NT2/D1 (cell line): ENCODE measurements at regions not wholly inside any gene's neighbourhood (a gene's known extent, or its start where the extent isn't known, plus 50 kb on each side); places are given as distances from the start of the nearest gene placed in this dataset.

Source experiments
- DNase-seq: peaks from one replicate; pipeline ENCODE4 v3.0.0-alpha.2; 2011; ENCODE audit warnings: low read depth, low spot score
- H3K27me3 ChIP-seq: 2 replicates; pipeline ENCODE4 v1.6.0; 2011; ENCODE audit warnings: mild to moderate bottlenecking; ENCODE audit not compliant: insufficient read length, insufficient read depth
- H3K36me3 ChIP-seq: 2 replicates; pipeline ENCODE4 v1.6.1; 2011; ENCODE audit warnings: mild to moderate bottlenecking, low read length, mixed read lengths; ENCODE audit not compliant: insufficient read depth, insufficient read length
- H3K4me1 ChIP-seq: 2 replicates; pipeline ENCODE4 v1.5.1; 2011; ENCODE audit not compliant: insufficient read depth, insufficient read length
- H3K4me3 ChIP-seq: 2 replicates; pipeline ENCODE4 v1.5.1; 2011; ENCODE audit warnings: low read depth; ENCODE audit not compliant: insufficient read length
- H3K9ac ChIP-seq: 2 replicates; pipeline ENCODE4 v1.6.0; 2011; ENCODE audit warnings: low read depth; ENCODE audit not compliant: insufficient read length
- H3K9me3 ChIP-seq: 2 replicates; pipeline ENCODE4 v1.5.1; 2011; ENCODE audit warnings: mild to moderate bottlenecking, low read length; ENCODE audit not compliant: insufficient read depth
- SUZ12 ChIP-seq: IDR thresholded peaks from 2 replicates; pipeline ENCODE4 v1.6.1; 2011; ENCODE audit not compliant: insufficient read length, insufficient read depth; ENCODE audit errors: extremely low read depth
- YY1 ChIP-seq: IDR thresholded peaks from 2 replicates; pipeline ENCODE4 v1.6.1; 2011; ENCODE audit not compliant: insufficient read length, insufficient read depth
- ZNF274 ChIP-seq: IDR thresholded peaks from 2 replicates; pipeline ENCODE4 v1.6.1; 2011; ENCODE audit warnings: mild to moderate bottlenecking, low read depth, low read length

DNA sequence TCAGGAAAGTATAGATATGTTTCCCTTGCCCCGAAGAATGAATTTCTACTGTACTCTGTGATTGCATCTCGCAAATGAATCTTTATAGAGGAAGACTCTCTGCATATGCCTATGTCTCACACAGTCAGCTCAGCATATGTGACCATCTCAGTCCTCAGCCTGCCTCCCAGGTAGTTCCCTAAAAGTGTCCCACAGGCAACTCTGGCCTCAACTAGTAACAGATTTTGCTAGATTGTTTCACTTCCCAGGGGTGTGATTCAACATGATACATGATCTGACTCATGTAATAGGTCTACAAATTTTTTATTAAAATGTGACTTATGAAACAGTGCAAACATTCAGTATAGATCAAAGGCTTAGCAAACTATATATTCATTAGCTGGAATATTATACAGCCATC lies 296.6 kb upstream of the CRIM1 start:
- no peaks in the 10 kb centered on the region for H3K36me3 ChIP-seq
- no peak for TF ChIP-seq YY1
- TF ChIP-seq ZNF274 = no peak
- TF ChIP-seq SUZ12 = no peak
- DNase-seq = no peak
- no peaks in the 10 kb centered on the region for H3K9me3 ChIP-seq
- H3K4me3 ChIP-seq = no peak overlapping the region
- no peaks in the 10 kb centered on the region for H3K27me3 ChIP-seq
- no peaks in the 10 kb centered on the region for H3K4me1 ChIP-seq
- H3K9ac ChIP-seq = no peak overlapping the region

DNA sequence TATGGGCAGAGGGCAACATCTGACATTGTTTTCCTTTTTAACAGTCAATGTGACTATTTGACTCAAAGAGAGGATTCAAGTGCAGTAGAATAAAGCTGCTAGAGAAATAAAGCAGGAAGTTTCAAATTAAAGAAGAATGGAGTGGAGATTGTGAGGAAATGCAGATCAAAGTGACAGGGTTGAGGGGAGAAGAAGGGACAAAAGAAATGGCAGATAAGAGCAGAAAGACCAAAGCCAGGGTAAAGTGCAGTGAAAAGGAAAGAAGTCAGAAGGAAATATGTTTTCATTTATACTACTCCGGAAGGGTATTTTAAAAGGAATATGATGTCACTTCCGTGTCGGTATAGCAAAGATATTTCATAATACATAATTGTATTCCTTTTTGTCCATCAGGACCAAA lies 297.5 kb upstream of the CRIM1 start:
- Histone ChIP-seq H3K4me3 (no peak overlapping the region), H3K9ac (no peak overlapping the region), H3K9me3 (no peaks in the 10 kb centered on the region), H3K4me1 (no peaks in the 10 kb centered on the region), H3K27me3 (no peaks in the 10 kb centered on the region), H3K36me3 (no peaks in the 10 kb centered on the region)
- TF ChIP-seq SUZ12 (no peak), YY1 (no peak), ZNF274 (no peak)
- no peak for DNase-seq

DNA sequence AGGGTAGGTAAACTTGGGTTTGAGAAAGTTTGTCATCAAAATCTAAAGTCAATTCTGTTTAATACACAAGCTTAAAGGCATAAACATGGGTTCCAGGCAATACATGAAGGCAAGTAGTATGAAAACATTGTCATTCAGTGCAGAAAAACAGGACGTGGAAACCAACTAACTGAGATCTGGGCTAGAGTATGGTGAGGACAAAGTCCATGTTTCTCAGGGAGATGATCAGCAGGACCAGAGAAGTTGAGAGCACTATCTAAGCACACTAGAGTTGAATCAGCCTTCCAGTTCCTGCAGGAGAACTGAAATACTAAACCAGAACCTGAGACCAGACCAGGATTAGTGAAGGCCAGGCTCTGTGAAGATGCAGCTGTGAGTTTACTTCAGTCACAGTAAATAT lies 302.8 kb upstream of the CRIM1 start:
- H3K27me3 ChIP-seq = no peaks in the 10 kb centered on the region
- TF ChIP-seq ZNF274 = no peak
- no peak for TF ChIP-seq YY1
- TF ChIP-seq SUZ12 = no peak
- no peak overlapping the region for H3K9ac ChIP-seq
- no peak for DNase-seq
- no peaks in the 10 kb centered on the region for H3K4me1 ChIP-seq
- H3K4me3 ChIP-seq = no peak overlapping the region
- H3K36me3 ChIP-seq = no peaks in the 10 kb centered on the region
- no peaks in the 10 kb centered on the region for H3K9me3 ChIP-seq

DNA sequence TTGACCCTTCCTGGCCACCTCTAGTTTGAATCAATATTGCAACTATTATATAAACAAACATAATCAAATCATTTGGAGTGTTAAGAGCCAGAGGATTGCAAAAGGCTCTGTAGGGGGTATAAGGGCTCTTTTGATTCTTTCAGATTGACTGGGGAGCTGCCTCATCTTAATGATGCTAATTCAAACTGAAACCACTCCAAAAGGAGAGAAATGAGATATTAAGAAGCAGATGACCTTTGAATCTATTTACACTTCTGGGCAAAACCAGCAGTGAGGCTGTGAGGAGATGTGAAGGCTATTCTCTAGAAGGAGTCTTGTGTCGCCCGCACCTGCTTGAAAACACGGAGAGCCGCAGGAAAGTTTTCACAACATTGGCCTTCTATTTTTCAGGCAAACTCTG lies 311.2 kb upstream of the CRIM1 start:
- DNase-seq = no peak
- no peaks in the 10 kb centered on the region for H3K4me1 ChIP-seq
- no peak overlapping the region for H3K4me3 ChIP-seq
- H3K9ac ChIP-seq = no peak overlapping the region
- no peaks in the 10 kb centered on the region for H3K27me3 ChIP-seq
- TF ChIP-seq YY1 (no peak), SUZ12 (no peak), ZNF274 (no peak)
- no peaks in the 10 kb centered on the region for H3K9me3 ChIP-seq
- H3K36me3 ChIP-seq = no peaks in the 10 kb centered on the region

DNA sequence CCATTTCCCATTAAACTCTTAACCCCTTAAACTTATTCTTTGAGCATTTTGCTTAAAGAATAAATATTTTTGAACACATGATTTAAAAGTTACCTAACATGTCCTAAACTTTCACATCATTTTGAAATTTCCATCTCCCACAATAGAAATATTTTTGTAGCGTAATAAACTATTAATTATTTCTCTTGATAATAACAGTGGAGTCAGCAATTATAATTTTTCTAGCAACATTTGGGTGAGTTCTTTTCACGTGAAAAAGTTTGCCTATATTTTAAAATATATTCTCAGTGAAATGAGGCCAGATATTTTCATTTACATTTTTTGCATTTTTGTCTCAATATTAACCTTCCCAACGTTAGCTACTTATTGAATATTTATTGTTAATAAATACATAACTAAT lies 320.4 kb upstream of the CRIM1 start:
- TF ChIP-seq ZNF274 = no peak
- TF ChIP-seq YY1 = no peak
- no peak for TF ChIP-seq SUZ12
- Histone ChIP-seq H3K4me3 (no peak overlapping the region), H3K36me3 (no peaks in the 10 kb centered on the region), H3K9me3 (no peaks in the 10 kb centered on the region), H3K4me1 (no peaks in the 10 kb centered on the region), H3K9ac (no peak overlapping the region), H3K27me3 (no peaks in the 10 kb centered on the region)
- no peak for DNase-seq

DNA sequence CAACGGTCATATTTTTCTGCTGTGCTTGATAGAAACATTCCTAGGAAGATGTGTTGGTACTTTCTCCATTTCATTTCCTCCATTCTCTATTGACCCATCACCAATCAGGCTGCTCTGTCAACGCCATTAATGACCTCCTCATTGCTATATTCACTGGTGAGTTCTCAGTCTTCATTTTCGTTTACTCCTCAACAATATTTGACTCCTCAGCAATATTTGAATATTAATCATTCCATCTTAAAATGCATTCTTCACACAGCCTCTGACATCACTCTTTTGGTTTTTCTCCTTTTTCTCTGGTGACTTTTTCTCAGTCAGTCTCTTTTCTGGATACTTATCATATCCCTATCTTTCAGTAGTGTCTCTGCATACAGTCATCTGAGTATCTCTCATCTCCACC lies 323.5 kb upstream of the CRIM1 start:
- no peak for TF ChIP-seq YY1
- TF ChIP-seq SUZ12 = no peak
- no peak for TF ChIP-seq ZNF274
- Histone ChIP-seq H3K9ac (no peak overlapping the region), H3K27me3 (no peaks in the 10 kb centered on the region), H3K4me1 (no peaks in the 10 kb centered on the region), H3K9me3 (no peaks in the 10 kb centered on the region), H3K4me3 (no peak overlapping the region), H3K36me3 (no peaks in the 10 kb centered on the region)
- no peak for DNase-seq

DNA sequence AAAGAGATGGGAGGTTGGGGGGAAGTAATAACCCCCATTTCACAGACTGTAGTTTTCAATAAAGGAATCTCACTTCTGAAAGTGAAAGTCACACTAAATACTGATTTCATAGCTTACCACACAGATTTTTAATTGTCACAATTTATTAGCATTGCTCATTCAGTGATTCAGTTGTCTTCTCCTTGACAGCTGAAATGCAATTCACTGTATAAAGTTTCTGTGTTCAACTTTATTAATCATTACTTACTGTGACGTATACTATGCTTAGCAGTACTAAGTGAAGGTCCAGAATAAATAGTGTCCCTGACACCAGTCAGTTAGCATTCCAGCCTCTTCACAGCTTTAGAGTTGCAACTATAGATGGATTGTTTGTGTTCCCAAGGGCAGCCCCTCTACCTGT lies 324.1 kb upstream of the CRIM1 start:
- TF ChIP-seq ZNF274 (no peak), YY1 (no peak), SUZ12 (no peak)
- Histone ChIP-seq H3K27me3 (no peaks in the 10 kb centered on the region), H3K9me3 (no peaks in the 10 kb centered on the region), H3K9ac (no peak overlapping the region), H3K4me1 (no peaks in the 10 kb centered on the region), H3K36me3 (no peaks in the 10 kb centered on the region), H3K4me3 (no peak overlapping the region)
- no peak for DNase-seq

DNA sequence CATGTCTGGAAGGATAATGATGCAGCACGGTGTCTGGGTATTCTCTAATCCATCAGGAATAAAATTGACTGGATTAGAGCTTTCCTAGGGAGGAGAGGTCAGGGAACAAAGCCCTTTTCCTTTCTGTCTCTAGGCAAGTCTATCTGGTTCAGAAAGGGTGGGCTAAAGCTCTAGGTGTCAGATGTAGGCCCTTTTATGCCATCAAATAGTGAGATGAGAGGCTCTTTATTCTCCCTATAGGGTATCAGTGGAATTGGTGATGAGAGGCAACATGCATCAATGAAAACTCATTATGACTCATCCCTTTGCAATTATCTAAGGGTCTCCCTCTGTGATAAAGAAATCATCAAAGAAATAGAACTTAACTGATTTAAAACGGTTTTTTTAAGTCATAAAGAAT lies 328.0 kb upstream of the CRIM1 start:
- Histone ChIP-seq H3K9me3 (no peaks in the 10 kb centered on the region), H3K36me3 (no peaks in the 10 kb centered on the region), H3K4me1 (no peaks in the 10 kb centered on the region), H3K27me3 (no peaks in the 10 kb centered on the region), H3K4me3 (no peak overlapping the region), H3K9ac (no peak overlapping the region)
- TF ChIP-seq YY1 = no peak
- no peak for TF ChIP-seq SUZ12
- TF ChIP-seq ZNF274 = no peak
- DNase-seq = no peak
